ENCODE measurements at regions not wholly inside any gene's neighbourhood (a gene's known extent, or its start where the extent isn't known, plus 50 kb on each side); places are given as distances from the start of the nearest gene placed in this dataset.

DNA sequence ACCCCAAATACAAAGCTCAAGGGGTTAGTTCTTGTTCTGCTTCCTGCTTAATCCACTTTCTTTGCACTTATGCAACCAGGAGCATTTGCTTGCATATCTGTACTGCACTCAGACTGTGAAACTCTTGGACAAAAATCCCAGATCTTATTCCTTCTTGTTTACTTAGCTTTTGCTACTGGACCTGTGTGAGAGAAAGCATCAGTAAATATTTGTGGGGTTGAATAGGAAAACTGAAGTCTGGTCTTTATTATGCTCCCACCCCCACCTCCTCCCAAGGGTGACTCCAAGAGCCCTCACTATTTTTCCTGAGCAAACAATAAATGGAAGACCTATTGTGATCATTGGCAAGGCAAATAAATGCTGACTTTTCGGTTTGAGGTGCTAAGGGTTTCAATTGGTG, 57.1 kb upstream of the VSTM2A start:
- no TSS peak for BruUV-seq (replicated peaks)
- POLR2A ChIA-PET: no interaction called here

More for the DNA sequence above, 57.1 kb upstream of the VSTM2A start:
- H3K79me2 ChIP-seq (ENCODE audit: insufficient read depth, low read length): no peaks in the 10 kb centered on the region
- no peaks in the 10 kb centered on the region for H3K4me1 ChIP-seq (ENCODE audit: control insufficient read depth in 1 of 2, insufficient read depth in 2 of 2, low read length in 2 of 2)
- H2AFZ ChIP-seq (ENCODE audit: low read depth, low read length, poor library complexity, severe bottlenecking): no peak overlapping the region
- no peak overlapping the region for H3K9ac ChIP-seq (ENCODE audit: low read length)
- H3K27ac ChIP-seq (ENCODE audit: low read depth, low read length): no peak overlapping the region
- no peaks in the 10 kb centered on the region for H3K27me3 ChIP-seq (ENCODE audit: insufficient read depth, low read length)
- CTCF ChIA-PET: no interaction called here
- intact Hi-C loops (cut with micrococcal nuclease): no loop called here
- H3K4me2 ChIP-seq (ENCODE audit: low read length): no peak overlapping the region
- no peak for ATAC-seq
- no peaks in the 10 kb centered on the region for H3K9me2 ChIP-seq (ENCODE audit: insufficient read depth)
- no peaks in the 10 kb centered on the region for H4K20me1 ChIP-seq (ENCODE audit: insufficient read depth)
- no peaks in the 10 kb centered on the region for H3K36me3 ChIP-seq (ENCODE audit: control insufficient read depth in 1 of 2, insufficient read depth in 2 of 2, low read length in 2 of 2)
- no peaks in the 10 kb centered on the region for H3K9me3 ChIP-seq (ENCODE audit: control insufficient read depth in 1 of 2, insufficient read depth in 1 of 2, low read depth in 1 of 2, low read length in 2 of 2)
- DNase-seq (ENCODE audit: low read depth, low spot score): no peak
- RAD21 ChIA-PET (ENCODE audit: low non-redundant PET in 1 of 2, low total read pairs in 2 of 2, uncharacterized antibody in 2 of 2, unreplicated experiment in 2 of 2): no interaction called here
- no peak overlapping the region for H3K4me3 ChIP-seq (replicated peaks in 1 of 2; ENCODE audit: low read depth in 1 of 2, low read length in 2 of 2)
- no peak for TF ChIP-seq ZNF274 (IDR thresholded peaks at IDR 0.05; ENCODE audit: low read depth, low read length)
- no peak for TF ChIP-seq EGR1 (IDR thresholded peaks at IDR 0.05; ENCODE audit: low read depth)
- TF ChIP-seq POLR2A (IDR thresholded peaks at IDR 0.05; ENCODE audit: borderline replicate concordance, extremely low read depth, insufficient read depth, insufficient read length): no peak
- no peak for TF ChIP-seq SRF (IDR thresholded peaks at IDR 0.05; ENCODE audit: low read depth)
- TF ChIP-seq SP1 (IDR thresholded peaks at IDR 0.05; ENCODE audit: low read depth): no peak
- TF ChIP-seq FOSL1 (IDR thresholded peaks at IDR 0.05; ENCODE audit: low read depth): no peak

Measured in HCT116 (cell line).